RWPE1 (cell line): ENCODE measurements at regions not wholly inside any gene's neighbourhood (a gene's known extent, or its start where the extent isn't known, plus 50 kb on each side); places are given as distances from the start of the nearest gene placed in this dataset.

ENCODE experiments used
- CTCF ChIA-PET: fragments of 350-600 bp; sonication (Branson Sonifier 250); formaldehyde crosslinking; extraction: SDS; loops from one replicate; lab custom pipeline; 2021; lab: Yijun Ruan, JAX
- POLR2A ChIA-PET: fragments of 400-600 bp; formaldehyde crosslinking; extraction: SDS; loops from one replicate; lab custom pipeline; 2020; ENCODE audit warnings: antibody characterized with exemption; ENCODE audit not compliant: low non-redundant PET; lab: Yijun Ruan, JAX
- DNase-seq: peaks from one replicate; pipeline ENCODE4 v3.0.0; 2012; ENCODE audit warnings: low spot score
- H3K27ac ChIP-seq: fragments of 450-650 bp; 2 replicates; pipeline ENCODE4 v1.5.1; 2017
- CTCF ChIP-seq: fragments of 450-650 bp; conservative IDR thresholded peaks from 2 replicates; pipeline ENCODE4 v1.5.1; 2017; ENCODE audit warnings: low read depth, mild to moderate bottlenecking

- TF ChIP-seq CTCF = no peak
- H3K27ac ChIP-seq = no peak overlapping the region
- DNase-seq = no peak
- ChIA-PET POLR2A (no interaction called here), CTCF (interaction anchor here (1.4 kb wide), 1 partner anchor 13 kb away, joined by 4 read pairs; no protein-coding TSS in a partner anchor)
Measured at GRCh38 chr11:32244453-32244852, 153.6 kb downstream of the RCN1 start.

GRCh38 chr11:32253706-32254105 is 162.8 kb downstream of the RCN1 start:
- TF ChIP-seq CTCF = no peak
- POLR2A ChIA-PET = no interaction called here
- no peak overlapping the region for H3K27ac ChIP-seq
- DNase-seq = no peak
- CTCF ChIA-PET = interaction anchor here (0.6 kb wide), 1 partner anchor 34 kb away, joined by 3 read pairs; no protein-coding TSS in a partner anchor

GRCh38 chr11:32255841-32256240 is 165.0 kb downstream of the RCN1 start:
- H3K27ac ChIP-seq = no peak overlapping the region
- DNase-seq = no peak
- ChIA-PET CTCF (no interaction called here), POLR2A (no interaction called here)
- TF ChIP-seq CTCF = no peak

- POLR2A ChIA-PET = no interaction called here
- CTCF ChIA-PET = no interaction called here
- no peak for TF ChIP-seq CTCF
Measured at GRCh38 chr11:32256466-32256865, 165.6 kb downstream of the RCN1 start.

GRCh38 chr11:32259641-32260081 is 168.8 kb downstream of the RCN1 start:
- DNase-seq = peak; percentile 22
- no peak overlapping the region for H3K27ac ChIP-seq
- TF ChIP-seq CTCF = no peak
- ChIA-PET CTCF (interaction anchor here (0.6 kb wide), 1 partner anchor 1549 kb away, joined by 3 read pairs; no protein-coding TSS in a partner anchor), POLR2A (no interaction called here)

More at GRCh38 chr11:32256466-32256865, 165.6 kb downstream of the RCN1 start:
- no peak for DNase-seq
- H3K27ac ChIP-seq = no peak overlapping the region

GRCh38 chr11:32262367-32262766 is 171.5 kb downstream of the RCN1 start:
- no peak for TF ChIP-seq CTCF
- POLR2A ChIA-PET = no interaction called here
- no peak for DNase-seq
- no peak overlapping the region for H3K27ac ChIP-seq
- CTCF ChIA-PET = no interaction called here
